ENCODE measurements at regions not wholly inside any gene's neighbourhood (a gene's known extent, or its start where the extent isn't known, plus 50 kb on each side); places are given as distances from the start of the nearest gene placed in this dataset.
"Not testable (repeated sequence)": the region's sequence is repeated elsewhere in the genome, so short reads cannot be mapped to it uniquely, and the experiment has no call there.

DNA sequence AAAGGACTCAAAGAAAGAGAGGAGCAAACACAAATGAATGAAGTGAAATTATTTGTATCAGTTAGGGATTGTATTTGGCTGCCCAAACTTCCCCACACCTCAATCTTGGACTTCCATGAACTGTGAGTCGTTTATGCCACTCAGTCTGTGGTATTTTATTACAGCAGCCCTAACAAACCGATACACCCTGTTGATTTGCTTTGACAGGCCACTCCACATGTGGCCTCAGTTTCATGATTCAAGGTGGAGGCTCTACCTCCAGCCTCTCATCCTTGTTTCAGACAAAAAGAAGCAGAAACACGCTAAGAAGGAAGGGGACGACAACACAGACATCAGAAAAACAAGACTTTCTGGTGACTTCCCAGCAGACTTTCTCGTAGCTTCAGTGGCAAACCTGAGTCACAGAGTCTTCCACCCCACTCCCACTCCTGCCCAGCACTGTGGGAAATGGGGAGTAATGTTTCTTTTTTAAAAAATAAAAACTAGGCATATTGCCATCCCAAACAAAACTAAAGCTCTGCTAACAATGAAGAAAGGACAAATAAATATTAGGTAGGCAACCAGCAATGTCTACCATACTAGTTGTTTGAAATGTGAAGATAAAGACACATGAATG, 52.2 kb upstream of the ABCA1 start:
- no peak for DNase-seq (ENCODE audit: low read depth in 4 of 4, low spot score in 3 of 4)

DNA sequence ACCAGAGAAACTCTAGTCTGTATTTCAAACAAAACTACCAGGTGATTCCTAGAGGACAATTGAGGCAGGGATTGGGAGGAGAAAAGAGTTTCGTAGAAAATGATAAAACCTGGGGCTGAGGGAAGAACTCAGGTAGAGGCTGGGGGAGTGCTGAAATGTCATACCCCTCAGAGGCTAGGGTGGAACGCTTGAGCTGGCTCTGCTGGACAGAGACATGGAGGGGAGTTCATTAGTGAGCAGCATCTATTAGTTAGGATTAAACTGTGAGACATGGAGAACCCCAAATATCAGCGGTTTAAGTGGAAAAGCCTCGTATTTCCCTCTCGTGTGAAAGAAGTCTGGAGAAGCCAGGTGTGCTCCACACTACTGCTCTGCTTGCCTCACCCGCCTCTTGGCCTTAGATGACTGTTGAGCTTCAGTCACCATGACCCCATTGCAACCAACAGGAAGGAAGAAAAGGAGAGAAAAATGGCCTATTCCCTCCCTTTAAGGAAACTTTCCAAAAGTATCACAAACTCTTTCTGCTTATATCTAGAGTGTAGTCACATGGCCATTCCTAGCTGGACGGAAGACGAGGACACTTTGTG, 53.7 kb upstream of the ABCA1 start:
- DNase-seq (ENCODE audit: low read depth in 4 of 4, low spot score in 3 of 4), result no peak

DNA sequence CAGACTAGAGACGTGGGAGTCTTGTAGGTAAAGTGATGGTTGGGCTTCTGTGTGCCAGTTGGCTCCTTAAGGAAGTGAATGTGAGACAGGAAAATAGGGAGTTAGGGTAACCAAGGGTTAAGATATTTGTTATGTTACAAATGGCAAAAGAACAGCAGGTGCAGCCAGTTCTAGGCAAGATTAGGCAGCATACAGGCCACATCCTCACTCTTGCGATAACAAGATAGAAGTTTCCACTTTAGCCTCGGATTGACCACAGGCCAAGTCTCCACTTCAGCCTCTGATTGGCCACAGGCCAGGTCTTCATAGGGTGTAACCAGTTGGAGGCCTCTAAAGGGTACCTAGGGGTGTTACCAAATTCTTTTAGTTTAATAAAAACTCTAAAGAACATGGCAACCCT, 54.6 kb upstream of the ABCA1 start:
- DNase-seq (ENCODE audit: low read depth in 4 of 4, low spot score in 3 of 4), result no peak

DNA sequence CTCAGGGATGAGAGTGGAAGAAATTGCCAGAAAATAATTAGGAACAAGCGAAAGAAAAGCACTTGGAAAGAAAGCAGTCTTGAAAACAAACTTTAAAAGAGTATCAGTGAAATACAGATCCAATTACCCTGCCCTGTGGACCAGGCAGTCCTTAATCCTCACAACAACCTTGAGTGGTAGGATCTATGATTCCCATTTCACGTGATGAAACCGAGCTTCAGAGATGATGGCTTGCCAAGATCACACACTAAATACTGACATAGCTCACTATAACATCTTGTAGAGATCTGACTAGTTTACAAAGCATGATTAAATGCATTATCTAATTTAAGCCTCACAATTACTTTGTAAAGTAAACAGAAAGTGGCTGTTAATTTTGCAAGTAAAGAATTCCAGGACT, 55.5 kb upstream of the ABCA1 start:
- DNase-seq (ENCODE audit: low read depth in 4 of 4, low spot score in 3 of 4), result no peak

DNA sequence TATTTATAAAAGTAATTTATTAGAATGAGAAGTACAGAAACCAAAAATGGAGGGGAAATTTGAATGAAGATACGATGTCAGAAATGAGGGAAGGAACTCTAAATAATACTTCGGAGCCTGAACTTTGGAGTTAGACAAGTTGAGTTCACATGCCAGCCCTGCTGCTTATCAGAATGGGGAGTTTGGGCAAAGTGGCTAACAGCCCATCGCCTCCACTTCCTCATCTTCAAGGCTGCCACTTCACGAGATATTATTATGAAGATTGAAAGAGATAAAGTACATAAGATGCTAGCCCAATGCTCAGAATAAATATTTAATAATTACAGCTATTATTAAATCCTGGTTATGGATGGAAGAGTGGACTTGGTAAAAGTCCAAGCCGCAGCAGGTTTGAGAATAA, 56.2 kb upstream of the ABCA1 start:
- no peak for DNase-seq (ENCODE audit: low read depth in 4 of 4, low spot score in 3 of 4)

DNA sequence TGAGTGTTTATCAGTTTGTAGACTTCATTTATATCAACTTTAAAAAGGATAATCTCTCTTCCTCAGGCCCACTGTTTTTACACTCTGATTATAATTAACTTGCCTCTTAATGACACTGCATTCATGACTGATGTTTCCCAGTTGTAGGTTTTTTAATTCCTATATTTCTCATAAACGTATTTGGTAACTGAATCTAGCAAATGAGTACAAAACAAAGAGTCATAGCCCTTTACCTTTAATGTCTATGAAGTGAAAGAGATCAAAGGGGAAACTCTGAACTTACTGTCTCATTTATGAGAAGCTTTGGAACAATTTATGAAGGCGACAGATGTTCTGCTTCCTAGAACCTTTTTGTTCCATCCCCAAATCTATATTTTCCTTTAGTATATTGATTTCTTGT, 56.6 kb upstream of the ABCA1 start:
- no peak for DNase-seq (ENCODE audit: low read depth in 4 of 4, low spot score in 3 of 4)

DNA sequence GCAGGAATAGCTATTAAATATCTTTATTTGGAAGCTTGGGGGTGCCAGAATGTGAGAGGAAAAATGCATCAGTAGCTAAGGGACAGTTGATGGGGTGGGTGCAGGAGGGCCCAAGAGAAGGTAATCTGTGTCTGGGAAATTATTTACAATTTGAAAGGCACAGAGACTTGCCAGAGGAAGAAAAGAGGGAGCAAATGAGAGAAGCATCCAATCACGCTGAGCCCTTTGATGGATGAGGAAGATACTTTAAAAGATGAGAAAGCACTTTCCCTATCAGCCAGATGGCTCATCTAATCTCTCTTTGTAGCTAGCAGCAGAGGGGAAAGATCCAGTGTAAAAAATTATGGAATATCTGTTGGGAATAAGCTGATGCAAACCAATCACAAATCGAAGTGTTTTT, 57.0 kb upstream of the ABCA1 start:
- no peak for DNase-seq (ENCODE audit: low read depth in 4 of 4, low spot score in 3 of 4)

DNA sequence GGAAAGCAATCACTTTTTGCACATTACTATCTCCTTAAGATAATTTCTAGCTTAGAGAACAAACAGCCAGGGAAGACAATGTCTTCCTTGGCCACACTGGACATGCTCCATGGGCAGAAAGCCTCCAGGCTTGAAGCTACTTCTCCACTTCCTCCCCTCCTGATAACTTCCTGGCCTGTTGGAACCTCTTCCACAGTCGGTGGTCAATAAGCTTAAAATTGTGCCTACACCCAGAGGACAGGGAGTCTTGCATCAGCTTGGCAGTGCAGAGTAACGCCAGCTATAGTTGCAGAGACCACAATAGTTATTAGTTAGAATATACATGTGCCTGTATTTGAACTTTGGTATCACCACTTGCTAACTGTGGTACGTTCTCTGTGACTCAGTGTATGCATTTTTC, 58.1 kb upstream of the ABCA1 start:
- no peak for DNase-seq (ENCODE audit: low read depth in 4 of 4, low spot score in 3 of 4)

DNA sequence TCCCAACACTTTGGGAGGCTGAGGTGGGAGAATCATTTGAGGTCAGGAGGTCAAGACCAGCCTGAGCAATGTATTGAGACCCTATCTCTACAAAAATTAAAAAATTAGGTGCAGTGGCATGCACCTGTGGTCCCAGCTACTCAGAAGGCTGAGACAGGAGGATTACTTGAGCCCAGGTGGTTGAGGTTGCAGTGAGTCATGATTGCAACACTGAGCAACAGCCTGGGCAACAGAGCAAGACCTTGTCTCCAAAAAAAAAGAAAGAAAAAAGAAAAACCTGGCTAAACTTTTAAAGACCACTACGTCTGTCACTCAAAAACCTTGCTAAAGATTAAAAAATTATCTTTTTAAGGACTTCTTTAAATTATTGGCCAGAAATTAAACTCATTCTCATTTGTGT, 59.8 kb upstream of the ABCA1 start:
- DNase-seq (ENCODE audit: low read depth in 4 of 4, low spot score in 3 of 4), result no peak

DNA sequence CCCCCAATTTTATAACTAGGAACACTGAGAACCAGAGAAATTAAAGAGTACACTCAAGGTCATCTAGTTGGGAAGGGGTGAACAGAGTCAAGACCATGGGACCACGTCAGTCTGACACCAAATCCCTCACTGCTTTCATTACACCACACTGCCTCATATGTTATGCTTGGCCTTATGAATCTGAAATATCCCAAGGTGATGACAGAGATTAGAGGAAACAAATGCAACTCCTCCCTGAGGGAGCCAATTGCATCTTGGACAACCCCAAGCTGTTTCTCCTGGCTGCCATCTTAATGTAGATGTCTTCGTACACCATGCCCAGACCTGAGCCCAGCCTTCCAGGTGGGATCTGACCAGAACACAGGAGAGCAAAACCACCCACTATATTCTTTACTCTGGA, 60.6 kb upstream of the ABCA1 start:
- no peak for DNase-seq (ENCODE audit: low read depth in 4 of 4, low spot score in 3 of 4)

DNA sequence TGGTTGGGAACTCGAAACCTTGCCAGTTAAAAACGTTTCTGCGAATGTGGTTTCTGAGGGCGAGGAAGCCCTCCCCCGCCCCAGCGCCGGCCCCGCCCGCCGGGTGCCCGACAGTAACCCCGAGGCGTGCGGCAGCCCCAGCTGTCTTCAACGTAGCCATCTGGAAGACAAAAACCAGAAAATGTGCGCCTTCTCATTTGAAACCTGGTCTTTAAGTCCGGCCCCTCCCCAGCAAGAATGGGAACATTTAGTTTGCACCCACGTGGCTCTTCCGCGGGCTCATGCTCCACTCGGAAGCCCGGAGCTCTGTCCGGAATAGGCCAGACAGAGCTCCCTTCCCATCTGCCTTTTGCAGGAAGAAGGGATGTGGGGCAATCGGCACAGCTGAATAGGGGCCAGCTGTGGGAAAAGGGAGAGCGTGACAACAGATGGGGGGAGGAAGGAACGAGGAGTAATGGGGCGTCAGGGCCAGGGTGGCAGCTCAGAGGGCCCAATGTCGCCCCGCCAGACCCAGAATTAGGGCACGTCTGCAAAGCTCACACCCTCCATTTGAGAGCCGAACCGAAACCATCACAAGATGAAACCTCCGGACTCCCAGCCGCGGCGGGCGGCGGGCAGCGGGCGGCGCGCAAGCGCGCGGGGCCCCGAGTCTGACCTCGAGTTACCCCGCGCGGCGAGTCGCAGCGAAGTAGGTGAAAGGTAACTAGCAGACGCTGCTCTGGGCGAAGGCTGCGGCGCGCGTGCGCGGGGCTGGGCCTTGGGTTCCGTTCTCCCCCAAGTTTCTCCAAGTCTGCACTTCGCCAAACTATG, 63.4 kb upstream of the ABCA1 start:
- peak in 3 of 4 donors; percentile 63 to 68 (median 66) for DNase-seq (ENCODE audit: low read depth in 4 of 4, low spot score in 3 of 4)

DNA sequence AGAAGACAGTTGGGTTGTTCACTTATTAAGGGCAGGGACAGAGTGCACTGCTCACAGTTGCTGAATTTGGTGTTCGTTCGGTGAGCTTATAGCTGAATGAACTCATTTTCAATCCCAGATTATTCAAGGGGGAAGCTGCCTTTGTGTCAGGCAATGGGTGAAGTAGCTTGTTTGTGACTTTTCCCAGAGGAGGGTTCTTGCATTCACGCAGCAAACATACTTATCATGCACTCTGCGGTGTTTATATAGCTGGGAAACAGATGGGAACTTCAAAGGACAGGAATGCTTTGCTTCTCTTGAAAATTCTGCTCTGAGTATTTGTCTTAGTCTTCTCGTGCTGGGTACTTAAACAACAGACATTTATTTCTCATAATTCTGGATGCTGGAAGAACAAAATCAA, 64.7 kb upstream of the ABCA1 start:
- no peak for DNase-seq (ENCODE audit: low read depth in 4 of 4, low spot score in 3 of 4)

DNA sequence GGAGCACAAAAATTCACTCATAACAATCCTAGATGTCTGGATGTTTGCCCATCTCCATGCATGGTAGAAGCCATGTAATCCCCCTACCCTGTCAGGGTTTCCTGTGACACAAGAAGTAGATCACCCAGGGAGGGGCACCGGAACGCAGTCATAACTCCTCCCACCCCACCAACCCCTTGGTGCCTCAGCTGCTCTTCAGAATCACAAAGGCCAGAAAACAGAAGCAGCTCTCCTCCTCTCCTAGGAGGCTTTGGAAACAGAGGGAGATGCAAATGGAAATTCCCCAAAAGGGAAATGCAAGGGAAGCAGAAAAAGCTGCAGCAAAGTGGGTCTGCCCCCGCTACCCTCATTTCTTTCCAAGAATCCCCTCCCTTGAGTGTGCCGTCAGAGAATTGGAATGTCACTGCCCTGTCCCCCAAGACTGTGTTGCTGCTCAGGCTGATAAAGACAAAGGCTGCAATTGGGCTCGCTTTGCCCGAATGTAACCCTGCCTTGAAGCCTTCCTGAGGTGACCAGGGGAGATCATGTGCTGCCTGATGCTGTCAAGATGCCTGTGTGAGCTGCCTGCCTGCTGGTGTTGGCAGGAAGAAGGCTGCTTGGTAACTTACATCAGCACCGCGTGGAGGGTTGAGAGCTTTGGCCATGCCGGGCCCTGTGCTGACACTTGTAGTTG, 65.5 kb upstream of the ABCA1 start:
- no peak for DNase-seq (ENCODE audit: low read depth in 4 of 4, low spot score in 3 of 4)

DNA sequence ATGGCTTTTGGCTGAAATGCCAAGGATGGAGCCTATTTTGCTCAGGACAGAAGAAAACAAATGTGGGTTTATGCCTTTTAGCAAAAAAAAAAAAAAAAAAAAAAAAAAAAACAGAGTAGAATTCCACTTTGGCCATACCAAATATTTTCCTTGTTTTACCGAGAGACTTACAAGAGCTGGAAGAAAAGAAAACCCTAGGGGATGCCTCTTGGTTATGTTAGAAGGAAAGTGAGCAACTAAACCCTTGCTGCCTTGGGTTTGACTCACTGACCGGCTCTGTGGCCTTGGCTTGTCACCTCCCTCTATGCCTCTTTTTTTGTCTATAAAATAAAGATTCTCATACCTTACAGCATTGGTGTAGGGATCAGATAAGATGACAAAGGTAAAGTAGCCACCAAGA, 69.6 kb upstream of the ABCA1 start:
- no peak for DNase-seq (ENCODE audit: low read depth in 4 of 4, low spot score in 3 of 4)

DNA sequence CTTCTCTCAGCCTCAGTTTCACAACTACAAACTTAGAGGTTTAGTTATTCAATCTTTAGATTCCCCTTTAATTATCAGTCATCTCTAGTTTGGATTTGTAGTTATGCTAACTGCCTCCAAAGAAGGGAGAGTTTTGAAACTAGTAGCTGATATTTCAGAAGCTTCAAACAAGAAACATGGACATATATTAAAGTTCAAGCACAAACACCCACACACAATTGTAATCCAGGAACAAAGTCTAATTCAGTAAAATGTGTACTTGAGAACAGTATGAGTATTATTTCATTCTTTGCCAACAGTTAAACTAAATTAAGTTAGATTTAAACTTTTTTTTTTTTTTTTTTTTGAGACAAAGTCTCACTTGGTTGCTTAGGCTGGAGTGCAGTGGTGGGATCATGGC, 71.2 kb upstream of the ABCA1 start:
- no peak for DNase-seq (ENCODE audit: low read depth in 4 of 4, low spot score in 3 of 4)

DNA sequence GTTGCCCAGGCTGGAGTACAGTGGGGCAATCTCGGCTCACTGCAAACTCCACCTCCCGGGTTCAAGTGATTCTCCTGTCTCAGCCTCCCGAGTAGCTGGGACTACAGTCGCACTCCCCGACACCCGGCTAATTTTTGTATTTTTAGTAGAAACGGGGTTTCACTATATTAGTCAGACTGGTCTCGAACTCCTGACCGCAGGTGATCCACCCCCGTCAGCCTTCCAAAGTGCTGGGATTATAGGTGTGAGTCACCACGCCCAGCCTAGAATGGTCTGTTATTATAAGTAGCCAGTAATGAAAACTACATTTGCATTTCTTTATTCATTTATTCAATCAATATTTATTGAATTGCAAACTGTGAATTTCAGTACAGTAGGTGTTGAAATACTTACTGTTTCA, 72.6 kb upstream of the ABCA1 start:
- not testable (repeated sequence) for DNase-seq (ENCODE audit: low read depth in 4 of 4, low spot score in 3 of 4)

DNA sequence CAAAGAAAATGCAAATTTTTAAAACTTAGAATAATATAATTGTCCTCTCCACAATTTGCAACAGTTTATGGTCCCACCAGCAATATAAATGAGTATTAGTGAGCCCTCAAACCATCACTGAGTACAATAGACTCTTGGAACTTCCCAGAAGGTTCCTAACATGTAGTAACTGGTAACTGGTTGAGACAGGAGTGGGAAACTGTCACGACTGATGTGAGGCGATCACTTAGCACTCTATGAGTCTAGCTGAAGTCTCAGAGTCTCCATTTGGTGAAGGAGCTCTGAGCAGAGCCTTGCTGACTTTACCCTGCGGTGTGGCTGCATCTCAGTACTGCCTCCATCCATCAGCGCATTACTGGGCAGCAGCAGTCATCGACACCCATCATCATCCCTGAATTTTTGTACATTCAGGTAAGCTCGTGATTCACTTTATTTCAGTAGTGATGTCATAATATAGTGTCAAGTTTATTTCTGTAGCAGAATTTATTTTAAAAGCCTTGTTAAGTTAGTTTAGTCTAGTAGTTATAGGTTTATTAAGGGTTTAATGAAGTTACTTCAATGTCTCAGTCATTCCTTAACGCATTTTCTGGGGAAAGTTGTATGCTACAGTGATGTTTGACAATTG, 76.6 kb upstream of the ABCA1 start:
- DNase-seq (ENCODE audit: low read depth in 4 of 4, low spot score in 3 of 4), result no peak

DNA sequence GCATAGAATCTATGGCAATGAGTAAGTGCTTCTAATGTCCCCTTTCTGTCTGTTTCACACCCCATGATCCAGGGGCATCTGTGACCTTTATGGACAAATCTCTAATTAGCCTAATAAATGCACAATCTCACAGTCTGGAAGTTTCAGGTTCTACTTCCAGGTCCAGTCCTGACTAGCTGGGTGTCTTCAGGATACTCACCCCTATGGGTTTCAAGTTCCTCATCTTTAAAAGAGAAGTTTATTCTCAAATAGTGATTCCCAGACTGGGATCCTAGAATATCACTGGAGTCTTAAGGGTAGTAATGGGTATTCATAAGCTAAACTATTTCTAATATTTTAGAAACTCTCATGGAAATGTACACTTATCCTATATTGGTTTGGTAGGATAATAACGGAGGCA, 77.2 kb upstream of the ABCA1 start:
- DNase-seq (ENCODE audit: low read depth in 4 of 4, low spot score in 3 of 4), result no peak

DNA sequence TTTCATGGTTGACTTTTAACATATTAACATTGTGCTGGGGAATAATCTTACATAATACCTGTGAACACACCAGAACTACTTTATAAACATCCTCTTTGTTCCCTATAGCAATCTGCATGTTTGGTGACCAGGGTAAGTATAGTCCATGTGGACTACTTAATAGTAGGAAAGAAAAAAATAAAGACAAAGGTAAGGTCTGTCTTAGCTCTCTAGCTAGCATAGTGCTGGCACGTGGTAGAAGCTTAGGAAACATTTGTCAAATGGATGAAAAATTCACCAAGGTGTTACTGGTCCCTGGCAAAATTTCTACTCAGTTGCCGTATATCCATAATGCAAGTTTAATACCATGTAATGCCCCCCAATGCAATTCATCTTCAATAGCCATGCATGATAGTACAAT, 78.6 kb upstream of the ABCA1 start:
- DNase-seq (ENCODE audit: low read depth in 4 of 4, low spot score in 3 of 4), result no peak

DNA sequence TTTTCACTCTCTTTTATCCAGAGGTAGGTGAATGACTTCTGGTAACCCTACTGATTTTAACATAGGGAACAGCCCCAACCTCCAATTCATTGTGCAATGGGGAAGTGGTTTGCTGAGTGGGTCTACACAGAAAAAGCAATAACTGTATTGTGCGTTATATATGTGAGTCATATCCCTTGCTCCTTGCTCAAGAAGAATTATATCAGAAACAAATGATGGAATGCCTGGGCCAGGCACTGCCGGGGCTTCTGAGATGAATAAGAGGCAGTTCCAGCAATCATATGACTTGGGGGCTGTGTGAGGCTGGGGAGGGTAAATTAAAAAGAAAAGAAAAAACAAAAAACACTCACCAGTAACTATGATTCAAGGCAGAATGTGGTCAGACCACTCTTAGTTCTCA, 79.2 kb upstream of the ABCA1 start:
- DNase-seq (ENCODE audit: low read depth in 4 of 4, low spot score in 3 of 4), result no peak

DNA sequence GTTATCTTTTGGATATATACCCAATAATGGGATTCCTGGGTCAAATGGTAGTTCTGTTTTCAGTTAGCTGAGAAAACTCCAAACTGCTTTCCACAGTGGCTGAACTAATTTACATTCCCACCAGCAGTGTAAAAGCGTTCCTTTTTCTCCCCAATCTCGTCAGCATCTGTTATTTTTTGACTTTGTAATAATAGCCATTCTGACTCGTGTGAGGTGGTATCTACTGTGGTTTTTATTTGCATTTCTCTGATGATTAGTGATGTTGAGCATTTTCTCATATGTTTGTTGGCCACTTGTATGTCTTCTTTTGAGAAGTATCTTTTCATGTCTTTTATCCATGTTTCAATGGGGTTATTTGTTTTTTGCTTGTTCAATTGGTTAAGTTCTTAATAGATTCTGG, 82.1 kb upstream of the ABCA1 start:
- not testable (repeated sequence) for DNase-seq (ENCODE audit: low read depth in 4 of 4, low spot score in 3 of 4)

Data from left renal pelvis (tissue), 4 donors.